Tibial artery (tissue), 4 donors: ENCODE measurements at regions not wholly inside any gene's neighbourhood (a gene's known extent, or its start where the extent isn't known, plus 50 kb on each side); places are given as distances from the start of the nearest gene placed in this dataset.
A peak's percentile ranks its signal among the peaks of the same experiment; 100 is the strongest.

ENCODE experiments used
- DNase-seq, 2 donors: peaks; one replicate each; pipeline ENCODE4 v3.0.0-alpha.2; 2019
- H3K27ac ChIP-seq, 2 donors: fragments of 200-600 bp; sonication (generic) in 1 of 2; 1 replicate in 1 of 2; 2 replicates in 1 of 2; pipeline ENCODE4 v1.5.1; 2018 to 2019; ENCODE audit warnings: mild to moderate bottlenecking in 1 of 2
- H3K27me3 ChIP-seq, 2 donors: fragments of 200-600 bp; sonication (generic) in 1 of 2; one replicate each; pipeline versions ENCODE4 v1.5.1 to v1.6.0; 2016 to 2019
- H3K36me3 ChIP-seq, 3 donors: fragments of 200-600 bp; sonication (generic) in 2 of 3; one replicate each; pipeline ENCODE4 v1.5.1; 2016 to 2019; ENCODE audit warnings: mild to moderate bottlenecking in 2 of 3
- H3K4me1 ChIP-seq, 4 donors: fragments of 200-600 bp; sonication (generic) in 2 of 4; 1 replicate in 3 of 4; 2 replicates in 1 of 4; pipeline ENCODE4 v1.5.1; 2016 to 2019
- H3K4me3 ChIP-seq, 2 donors: fragments of 200-600 bp; sonication (generic) in 1 of 2; 1 replicate in 1 of 2; 2 replicates in 1 of 2; pipeline ENCODE4 v1.5.1; 2018 to 2019; ENCODE audit warnings: mild to moderate bottlenecking in 2 of 2
- H3K9me3 ChIP-seq, 3 donors: fragments of 200-600 bp; sonication (generic) in 1 of 3; one replicate each; pipeline ENCODE4 v1.5.1; 2016 to 2019
- CTCF ChIP-seq, 2 experiments: fragments of 200-600 bp in 1 of 2; fragments of 450-650 bp in 1 of 2; IDR thresholded peaks; one replicate each; pipeline ENCODE4 v1.5.1; 2017 to 2019; ENCODE audit warnings: antibody characterized with exemption in 2 of 2, mild to moderate bottlenecking in 1 of 2, moderate library complexity in 1 of 2
- intact Hi-C: fragments of 100-400 bp; cut with DNase I; formaldehyde crosslinking; loops from one replicate; pipeline ENCODE4 v1.15.0; 2023; ENCODE audit warnings: low total_unique reads

- peak overlapping the region; percentile 69 to 76 for H3K27ac ChIP-seq
- intact Hi-C loops: no loop called here
These were observed 133.3 kb upstream of the DMRT1 start for GRCh38 chr9:708182-708550.

GRCh38 chr9:708551-709432 lies 132.7 kb upstream of the DMRT1 start:
- H3K4me3 ChIP-seq: peak overlapping the region; percentile 48 to 52
- H3K36me3 ChIP-seq: peaks cover 23 to 25% (median 24%) of the 10 kb centered on the region in 3 donors
- peak overlapping the region; percentile 69 to 76 for H3K27ac ChIP-seq
- peaks cover 0 to 79% (median 46%) of the 10 kb centered on the region in 4 donors for H3K4me1 ChIP-seq
- DNase-seq: no peak
- no peaks in the 10 kb centered on the region for H3K27me3 ChIP-seq
- TF ChIP-seq CTCF (IDR thresholded peaks at IDR 0.05): no peak
- no peaks in the 10 kb centered on the region for H3K9me3 ChIP-seq
- intact Hi-C loops: no loop called here

More at GRCh38 chr9:708182-708550, 133.3 kb upstream of the DMRT1 start:
- Histone ChIP-seq H3K4me3 (peak overlapping the region; percentile 48 to 52), H3K36me3 (peaks cover 23 to 24% (median 24%) of the 10 kb centered on the region in 3 donors), H3K9me3 (no peaks in the 10 kb centered on the region), H3K27me3 (no peaks in the 10 kb centered on the region), H3K4me1 (peaks cover 0 to 79% (median 46%) of the 10 kb centered on the region in 4 donors)
- DNase-seq: no peak
- no peak for TF ChIP-seq CTCF (IDR thresholded peaks at IDR 0.05)

- Histone ChIP-seq H3K36me3 (peaks cover 23 to 25% (median 24%) of the 10 kb centered on the region in 3 donors), H3K27me3 (no peaks in the 10 kb centered on the region), H3K4me1 (peaks cover 0 to 78% (median 49%) of the 10 kb centered on the region in 4 donors), H3K9me3 (no peaks in the 10 kb centered on the region), H3K4me3 (peak overlapping the region; percentile 34 to 43), H3K27ac (peak overlapping the region; percentile 69 to 77)
- DNase-seq: no peak
- intact Hi-C loops: no loop called here
- TF ChIP-seq CTCF (IDR thresholded peaks at IDR 0.05): no peak
These were observed 130.3 kb upstream of the DMRT1 start for GRCh38 chr9:710951-711745.

GRCh38 chr9:711761-712553 lies 129.5 kb upstream of the DMRT1 start:
- peak overlapping the region; percentile 34 to 43 for H3K4me3 ChIP-seq
- intact Hi-C loops: no loop called here
- peak overlapping the region; percentile 69 to 77 for H3K27ac ChIP-seq
- H3K27me3 ChIP-seq: no peaks in the 10 kb centered on the region
- no peak for DNase-seq
- no peaks in the 10 kb centered on the region for H3K9me3 ChIP-seq
- H3K4me1 ChIP-seq: peaks cover 0 to 80% (median 53%) of the 10 kb centered on the region in 4 donors
- no peak for TF ChIP-seq CTCF (IDR thresholded peaks at IDR 0.05)
- peaks cover 23 to 25% (median 24%) of the 10 kb centered on the region in 3 donors for H3K36me3 ChIP-seq

- no peak for TF ChIP-seq CTCF (IDR thresholded peaks at IDR 0.05)
- Histone ChIP-seq H3K4me3 (peak overlapping the region; percentile 34 to 43), H3K36me3 (peaks cover 23 to 25% (median 24%) of the 10 kb centered on the region in 3 donors), H3K27ac (peak overlapping the region; percentile 69 to 77), H3K4me1 (peaks cover 0 to 87% (median 59%) of the 10 kb centered on the region in 4 donors), H3K27me3 (no peaks in the 10 kb centered on the region), H3K9me3 (no peaks in the 10 kb centered on the region)
- DNase-seq: no peak
- intact Hi-C loops: no loop called here
These were observed 128.9 kb upstream of the DMRT1 start for GRCh38 chr9:712643-713042.
